ENCODE measurements at regions not wholly inside any gene's neighbourhood (a gene's known extent, or its start where the extent isn't known, plus 50 kb on each side); places are given as distances from the start of the nearest gene placed in this dataset.

- no peak for TF ChIP-seq ZNF692 (tag by site-specific recombination; IDR thresholded peaks at IDR 0.05)
- TF ChIP-seq ZNF785 (tag by site-specific recombination; IDR thresholded peaks at IDR 0.05) = no peak
- TF ChIP-seq TCF7L2 (IDR thresholded peaks at IDR 0.05; ENCODE audit: borderline replicate concordance, low read depth, low read length) = no peak
- no peak for TF ChIP-seq ZBTB7A (tag by site-specific recombination; IDR thresholded peaks at IDR 0.05; ENCODE audit: low read depth)
- no peak for TF ChIP-seq ZNF426 (tag by site-specific recombination; IDR thresholded peaks at IDR 0.05)
- TF ChIP-seq PRDM1 (tag by site-specific recombination; IDR thresholded peaks at IDR 0.05) = no peak
- no peak for TF ChIP-seq FEZF1 (tag by site-specific recombination; IDR thresholded peaks at IDR 0.05)
- no peak for TF ChIP-seq SALL2 (tag by site-specific recombination; IDR thresholded peaks at IDR 0.05; ENCODE audit: borderline replicate concordance)
- TF ChIP-seq ZNF768 (tag by site-specific recombination; IDR thresholded peaks at IDR 0.05) = no peak
- TF ChIP-seq SP3 (tag by site-specific recombination; IDR thresholded peaks at IDR 0.05) = no peak
- TF ChIP-seq SCRT2 (tag by site-specific recombination; IDR thresholded peaks at IDR 0.05) = no peak
- TF ChIP-seq ZNF670 (tag by site-specific recombination; IDR thresholded peaks at IDR 0.05; ENCODE audit: low read depth) = no peak
- TF ChIP-seq SP7 (tag by site-specific recombination; IDR thresholded peaks at IDR 0.05) = no peak
- TF ChIP-seq ZBTB8A (tag by site-specific recombination; IDR thresholded peaks at IDR 0.05) = no peak
- TF ChIP-seq CTCF (tag by site-specific recombination; IDR thresholded peaks at IDR 0.05) = no peak
- ChIA-PET POLR2A (no interaction called here), CTCF (no interaction called here)
- H3K36me3 ChIP-seq (ENCODE audit: control insufficient read depth in 2 of 2, insufficient read depth in 1 of 2, low read length in 2 of 2) = no peaks in the 10 kb centered on the region
- no peaks in the 10 kb centered on the region for H3K9me3 ChIP-seq (ENCODE audit: control insufficient read depth, insufficient read depth, low read depth, low read length)
- no peak overlapping the region for H3K27ac ChIP-seq (ENCODE audit: extremely low read depth, low read depth, low read length)
- H3K4me3 ChIP-seq (ENCODE audit: low read depth, low read length) = no peak overlapping the region
- no peaks in the 10 kb centered on the region for H3K4me1 ChIP-seq (ENCODE audit: control insufficient read depth, insufficient read depth, low read length)
Measured at GRCh38 chr13:55577082-55577846, 1563.5 kb upstream of the PRR20A start.

GRCh38 chr13:55577847-55578210 lies 1562.9 kb upstream of the PRR20A start:
- no peak overlapping the region for H3K4me3 ChIP-seq (ENCODE audit: low read depth, low read length)
- CTCF ChIA-PET = no interaction called here
- TF ChIP-seq KLF10 (tag by site-specific recombination; IDR thresholded peaks at IDR 0.05) = no peak
- TF ChIP-seq ZNF184 (tag by site-specific recombination; IDR thresholded peaks at IDR 0.05) = no peak
- no peak for TF ChIP-seq ZNF391 (tag by site-specific recombination; IDR thresholded peaks at IDR 0.05; ENCODE audit: borderline replicate concordance, low read depth)
- TF ChIP-seq, protein P1, sequence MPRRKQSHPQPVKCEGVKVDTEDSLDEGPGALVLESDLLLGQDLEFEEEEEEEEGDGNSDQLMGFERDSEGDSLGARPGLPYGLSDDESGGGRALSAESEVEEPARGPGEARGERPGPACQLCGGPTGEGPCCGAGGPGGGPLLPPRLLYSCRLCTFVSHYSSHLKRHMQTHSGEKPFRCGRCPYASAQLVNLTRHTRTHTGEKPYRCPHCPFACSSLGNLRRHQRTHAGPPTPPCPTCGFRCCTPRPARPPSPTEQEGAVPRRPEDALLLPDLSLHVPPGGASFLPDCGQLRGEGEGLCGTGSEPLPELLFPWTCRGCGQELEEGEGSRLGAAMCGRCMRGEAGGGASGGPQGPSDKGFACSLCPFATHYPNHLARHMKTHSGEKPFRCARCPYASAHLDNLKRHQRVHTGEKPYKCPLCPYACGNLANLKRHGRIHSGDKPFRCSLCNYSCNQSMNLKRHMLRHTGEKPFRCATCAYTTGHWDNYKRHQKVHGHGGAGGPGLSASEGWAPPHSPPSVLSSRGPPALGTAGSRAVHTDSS (tag by site-specific recombination; IDR thresholded peaks at IDR 0.05) = no peak
- TF ChIP-seq YY1 (tag by site-specific recombination; IDR thresholded peaks at IDR 0.05) = no peak
- TF ChIP-seq ZNF600 (tag by site-specific recombination; IDR thresholded peaks at IDR 0.05) = no peak
- no peak for TF ChIP-seq ZNF155 (tag by site-specific recombination; IDR thresholded peaks at IDR 0.05)
- TF ChIP-seq PATZ1 (tag by site-specific recombination; IDR thresholded peaks at IDR 0.05) = no peak
- TF ChIP-seq ZNF670 (tag by site-specific recombination; IDR thresholded peaks at IDR 0.05; ENCODE audit: low read depth) = no peak
- no peak for TF ChIP-seq PRDM4 (tag by site-specific recombination; IDR thresholded peaks at IDR 0.05)

More at GRCh38 chr13:55577847-55578210, 1562.9 kb upstream of the PRR20A start:
- Histone ChIP-seq H3K27ac (ENCODE audit: extremely low read depth, low read depth, low read length) (no peak overlapping the region), H3K9me3 (ENCODE audit: control insufficient read depth, insufficient read depth, low read depth, low read length) (no peaks in the 10 kb centered on the region), H3K4me1 (ENCODE audit: control insufficient read depth, insufficient read depth, low read length) (no peaks in the 10 kb centered on the region), H3K36me3 (ENCODE audit: control insufficient read depth in 2 of 2, insufficient read depth in 1 of 2, low read length in 2 of 2) (no peaks in the 10 kb centered on the region)
- POLR2A ChIA-PET = no interaction called here
